ENCODE measurements at regions not wholly inside any gene's neighbourhood (a gene's known extent, or its start where the extent isn't known, plus 50 kb on each side); places are given as distances from the start of the nearest gene placed in this dataset.

DNA sequence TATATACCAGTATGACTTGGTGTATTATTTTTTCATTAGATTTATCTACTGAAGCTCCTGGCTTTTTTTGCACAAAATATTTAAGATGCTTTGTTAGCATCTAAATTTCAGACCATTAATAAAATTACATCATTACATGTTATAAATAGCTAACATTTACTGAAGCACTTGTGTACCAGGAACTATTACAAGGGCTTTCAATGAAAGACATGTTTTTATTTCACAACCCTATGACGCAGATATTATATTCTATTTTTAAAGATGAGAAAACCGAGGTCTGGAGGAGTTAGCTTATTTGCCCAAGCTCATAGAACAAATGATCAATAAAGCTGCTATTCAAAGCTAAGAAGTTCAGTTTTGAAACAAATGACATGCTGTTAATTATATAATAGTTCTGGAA lies 420.4 kb upstream of the DCN start:
- no TSS peak for BruUV-seq (replicated peaks)
- intact Hi-C loops (cut with micrococcal nuclease), result no loop called here
- no peak overlapping the region for H3K4me2 ChIP-seq (ENCODE audit: low read length)

DNA sequence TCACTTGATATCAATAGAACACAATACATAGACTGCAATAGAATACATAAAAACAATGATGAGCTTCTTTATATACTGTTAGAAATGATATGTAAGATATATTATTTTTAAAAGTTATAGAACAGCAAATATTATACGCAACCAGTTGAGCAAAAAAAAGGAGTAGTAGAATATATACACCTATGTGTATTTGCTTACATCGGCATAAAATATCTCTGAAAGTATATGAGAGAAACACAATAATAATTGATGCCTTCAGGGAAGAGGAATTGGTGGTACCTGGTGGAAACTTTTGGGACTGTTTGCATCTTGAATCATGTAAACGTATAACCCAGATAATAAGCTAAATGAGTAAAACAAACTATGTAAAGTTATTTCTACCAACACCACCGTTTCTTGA lies 418.4 kb upstream of the DCN start:
- CTCF ChIA-PET, result no interaction called here
- no peaks in the 10 kb centered on the region for H3K9me3 ChIP-seq (ENCODE audit: low read length)
- BruUV-seq (replicated peaks), result no TSS peak

More for the DNA sequence above, 420.4 kb upstream of the DCN start:
- no peak overlapping the region for H3K9ac ChIP-seq (ENCODE audit: low read length)
- no peaks in the 10 kb centered on the region for H3K9me2 ChIP-seq (replicated peaks; ENCODE audit: low read length)
- no peaks in the 10 kb centered on the region for H4K20me1 ChIP-seq (ENCODE audit: low read length)
- DNase-seq (no peak), ATAC-seq (no peak)
- H3K4me3 ChIP-seq (ENCODE audit: low read length), result no peak overlapping the region
- ChIA-PET POLR2A (ENCODE audit: unreplicated experiment) (interaction anchor here (0.7 kb wide), 1 partner anchor 151 kb away, joined by 3 read pairs; no protein-coding TSS in a partner anchor), CTCF (no interaction called here)
- TF ChIP-seq, protein P1, sequence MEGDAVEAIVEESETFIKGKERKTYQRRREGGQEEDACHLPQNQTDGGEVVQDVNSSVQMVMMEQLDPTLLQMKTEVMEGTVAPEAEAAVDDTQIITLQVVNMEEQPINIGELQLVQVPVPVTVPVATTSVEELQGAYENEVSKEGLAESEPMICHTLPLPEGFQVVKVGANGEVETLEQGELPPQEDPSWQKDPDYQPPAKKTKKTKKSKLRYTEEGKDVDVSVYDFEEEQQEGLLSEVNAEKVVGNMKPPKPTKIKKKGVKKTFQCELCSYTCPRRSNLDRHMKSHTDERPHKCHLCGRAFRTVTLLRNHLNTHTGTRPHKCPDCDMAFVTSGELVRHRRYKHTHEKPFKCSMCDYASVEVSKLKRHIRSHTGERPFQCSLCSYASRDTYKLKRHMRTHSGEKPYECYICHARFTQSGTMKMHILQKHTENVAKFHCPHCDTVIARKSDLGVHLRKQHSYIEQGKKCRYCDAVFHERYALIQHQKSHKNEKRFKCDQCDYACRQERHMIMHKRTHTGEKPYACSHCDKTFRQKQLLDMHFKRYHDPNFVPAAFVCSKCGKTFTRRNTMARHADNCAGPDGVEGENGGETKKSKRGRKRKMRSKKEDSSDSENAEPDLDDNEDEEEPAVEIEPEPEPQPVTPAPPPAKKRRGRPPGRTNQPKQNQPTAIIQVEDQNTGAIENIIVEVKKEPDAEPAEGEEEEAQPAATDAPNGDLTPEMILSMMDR (conservative IDR thresholded peaks at IDR 0.05; ENCODE audit: low read depth, low read length), result no peak
- no peak for TF ChIP-seq EZH2 (IDR thresholded peaks at IDR 0.05; ENCODE audit: low read length, unreplicated experiment)
- TF ChIP-seq EZH2phosphoT487 (IDR thresholded peaks at IDR 0.05; ENCODE audit: borderline replicate concordance, low read length), result no peak
- H3K9me3 ChIP-seq (ENCODE audit: low read length), result no peaks in the 10 kb centered on the region
- H3K4me1 ChIP-seq (ENCODE audit: insufficient read depth, low read length), result no peaks in the 10 kb centered on the region
- no peak overlapping the region for H2AFZ ChIP-seq (ENCODE audit: low read length)
- no peaks in the 10 kb centered on the region for H3K36me3 ChIP-seq (ENCODE audit: low read depth, low read length)
- no peak overlapping the region for H3K27ac ChIP-seq (ENCODE audit: low read length)
- H3F3A ChIP-seq (ENCODE audit: low read length, unreplicated experiment), result no peaks in the 10 kb centered on the region
- H3K27me3 ChIP-seq (ENCODE audit: low read length), result no peaks in the 10 kb centered on the region
- H3K79me2 ChIP-seq (ENCODE audit: low read length), result no peaks in the 10 kb centered on the region

GRCh38 chr12:91594715-91595114 lies 412.1 kb upstream of the DCN start:
- no peaks in the 10 kb centered on the region for H3F3A ChIP-seq (ENCODE audit: low read length, unreplicated experiment)
- CTCF ChIA-PET, result no interaction called here
- no TSS peak for BruUV-seq (replicated peaks)

More for the DNA sequence above, 418.4 kb upstream of the DCN start:
- H3K9me2 ChIP-seq (replicated peaks; ENCODE audit: low read length), result no peaks in the 10 kb centered on the region
- no peaks in the 10 kb centered on the region for H3K27me3 ChIP-seq (ENCODE audit: low read length)
- intact Hi-C loops (cut with micrococcal nuclease), result no loop called here
- H3K4me3 ChIP-seq (ENCODE audit: low read length), result no peak overlapping the region
- no peak for ATAC-seq
- H3F3A ChIP-seq (ENCODE audit: low read length, unreplicated experiment), result no peaks in the 10 kb centered on the region
- no peak overlapping the region for H3K4me2 ChIP-seq (ENCODE audit: low read length)
- no peak overlapping the region for H3K27ac ChIP-seq (ENCODE audit: low read length)
- DNase-seq, result no peak
- no peak overlapping the region for H2AFZ ChIP-seq (ENCODE audit: low read length)
- H3K4me1 ChIP-seq (ENCODE audit: insufficient read depth, low read length), result no peaks in the 10 kb centered on the region
- no peaks in the 10 kb centered on the region for H4K20me1 ChIP-seq (ENCODE audit: low read length)
- POLR2A ChIA-PET (ENCODE audit: unreplicated experiment), result interaction anchor here (0.6 kb wide), 1 partner anchor 550 kb away, joined by 3 read pairs; no protein-coding TSS in a partner anchor
- H3K36me3 ChIP-seq (ENCODE audit: low read depth, low read length), result no peaks in the 10 kb centered on the region
- TF ChIP-seq, protein P1 (conservative IDR thresholded peaks at IDR 0.05; ENCODE audit: low read depth, low read length), result no peak
- TF ChIP-seq EZH2 (IDR thresholded peaks at IDR 0.05; ENCODE audit: low read length, unreplicated experiment) (no peak), EZH2phosphoT487 (IDR thresholded peaks at IDR 0.05; ENCODE audit: borderline replicate concordance, low read length) (no peak)
- H3K9ac ChIP-seq (ENCODE audit: low read length), result no peak overlapping the region
- H3K79me2 ChIP-seq (ENCODE audit: low read length), result no peaks in the 10 kb centered on the region

More at GRCh38 chr12:91594715-91595114, 412.1 kb upstream of the DCN start:
- no peaks in the 10 kb centered on the region for H3K79me2 ChIP-seq (ENCODE audit: low read length)
- H3K9me3 ChIP-seq (ENCODE audit: low read length), result no peaks in the 10 kb centered on the region
- no peak overlapping the region for H3K4me2 ChIP-seq (ENCODE audit: low read length)
- no peak overlapping the region for H2AFZ ChIP-seq (ENCODE audit: low read length)
- no peak overlapping the region for H3K9ac ChIP-seq (ENCODE audit: low read length)
- no peak for TF ChIP-seq EZH2phosphoT487 (IDR thresholded peaks at IDR 0.05; ENCODE audit: borderline replicate concordance, low read length)
- TF ChIP-seq EZH2 (IDR thresholded peaks at IDR 0.05; ENCODE audit: low read length, unreplicated experiment), result no peak
- TF ChIP-seq, protein P1 (conservative IDR thresholded peaks at IDR 0.05; ENCODE audit: low read depth, low read length), result no peak
- no peaks in the 10 kb centered on the region for H3K27me3 ChIP-seq (ENCODE audit: low read length)
- H3K27ac ChIP-seq (ENCODE audit: low read length), result no peak overlapping the region
- peaks cover 12% of the 10 kb centered on the region for H3K4me1 ChIP-seq (ENCODE audit: insufficient read depth, low read length)
- intact Hi-C loops (cut with micrococcal nuclease), result no loop called here
- no peak overlapping the region for H3K4me3 ChIP-seq (ENCODE audit: low read length)
- no peaks in the 10 kb centered on the region for H3K9me2 ChIP-seq (replicated peaks; ENCODE audit: low read length)
- POLR2A ChIA-PET (ENCODE audit: unreplicated experiment), result no interaction called here
- DNase-seq (no peak), ATAC-seq (no peak)
- H4K20me1 ChIP-seq (ENCODE audit: low read length), result no peaks in the 10 kb centered on the region
- no peaks in the 10 kb centered on the region for H3K36me3 ChIP-seq (ENCODE audit: low read depth, low read length)

Data from PC-3 (cell line).